Endodermal cell (in vitro differentiated cells): ENCODE measurements at regions not wholly inside any gene's neighbourhood (a gene's known extent, or its start where the extent isn't known, plus 50 kb on each side); places are given as distances from the start of the nearest gene placed in this dataset.

Experiments used
- DNase-seq: peaks from one replicate; pipeline ENCODE4 v3.0.0-alpha.2; 2017
- H3K27ac ChIP-seq: 2 replicates; pipeline ENCODE4 v1.5.1; 2013; ENCODE audit warnings: mild to moderate bottlenecking, low read depth, low read length, moderate library complexity
- H3K27me3 ChIP-seq: 2 replicates; pipeline ENCODE4 v1.6.1; 2013; ENCODE audit warnings: mild to moderate bottlenecking, low read length, moderate library complexity; ENCODE audit not compliant: insufficient read depth, control insufficient read depth, poor library complexity, severe bottlenecking
- H3K36me3 ChIP-seq: 2 replicates; pipeline ENCODE4 v1.7.0; 2013; ENCODE audit warnings: mild to moderate bottlenecking, low read length, moderate library complexity; ENCODE audit not compliant: control insufficient read depth, insufficient read depth
- H3K4me1 ChIP-seq: one replicate; pipeline ENCODE4 v1.7.0; 2013; ENCODE audit warnings: low read length; ENCODE audit not compliant: control insufficient read depth, insufficient read depth
- H3K4me3 ChIP-seq: 2 replicates; pipeline ENCODE4 v1.5.1; 2013; ENCODE audit warnings: mild to moderate bottlenecking, low read length, moderate library complexity
- H3K9ac ChIP-seq: 2 replicates; pipeline ENCODE4 v1.6.1; 2013; ENCODE audit warnings: mild to moderate bottlenecking, low read length, moderate library complexity; ENCODE audit not compliant: poor library complexity, severe bottlenecking; ENCODE audit errors: extremely low read depth
- H3K9me3 ChIP-seq: 2 replicates; pipeline ENCODE4 v1.6.1; 2013; ENCODE audit warnings: mild to moderate bottlenecking, low read length, moderate library complexity; ENCODE audit not compliant: control insufficient read depth
- H3K27ac Mint-ChIP-seq: 2 replicates; pipeline ENCODE4 v1.8.0; 2020; ENCODE audit warnings: mixed read lengths
- H3K27me3 Mint-ChIP-seq: 2 replicates; pipeline ENCODE4 v1.8.0; 2021; ENCODE audit warnings: mild to moderate bottlenecking, mixed read lengths; ENCODE audit not compliant: insufficient read depth
- H3K36me3 Mint-ChIP-seq: 2 replicates; pipeline ENCODE4 v1.8.0; 2020; ENCODE audit warnings: low read depth, mixed read lengths
- H3K4me1 Mint-ChIP-seq: 2 replicates; pipeline ENCODE4 v1.8.0; 2020; ENCODE audit warnings: mixed read lengths
- H3K4me3 Mint-ChIP-seq: 2 replicates; pipeline ENCODE4 v1.8.0; 2020; ENCODE audit warnings: mild to moderate bottlenecking, moderate library complexity, mixed read lengths
- H3K9me3 Mint-ChIP-seq: 2 replicates; pipeline ENCODE4 v1.8.0; 2020; ENCODE audit warnings: mild to moderate bottlenecking, mixed read lengths
- WGBS, 2 experiments: methylation state at CpG; one replicate each; pipeline versions ENCODE4 v1.1.5 to v1.1.7; 2013; ENCODE audit warnings: missing lambda C conversion rate in 2 of 2, mixed read lengths in 1 of 2; ENCODE audit not compliant: insufficient coverage in 1 of 2, insufficient read length in 1 of 2; 5-methylcytosine and 5-hydroxymethylcytosine counted together
- TF ChIP-seq, protein P1 (sequence below): fragments of 200-600 bp; sonication (generic); conservative IDR thresholded peaks from 2 replicates; pipeline ENCODE4 v1.5.0; 2021; ENCODE audit warnings: antibody characterized with exemption, mild to moderate bottlenecking

DNA sequence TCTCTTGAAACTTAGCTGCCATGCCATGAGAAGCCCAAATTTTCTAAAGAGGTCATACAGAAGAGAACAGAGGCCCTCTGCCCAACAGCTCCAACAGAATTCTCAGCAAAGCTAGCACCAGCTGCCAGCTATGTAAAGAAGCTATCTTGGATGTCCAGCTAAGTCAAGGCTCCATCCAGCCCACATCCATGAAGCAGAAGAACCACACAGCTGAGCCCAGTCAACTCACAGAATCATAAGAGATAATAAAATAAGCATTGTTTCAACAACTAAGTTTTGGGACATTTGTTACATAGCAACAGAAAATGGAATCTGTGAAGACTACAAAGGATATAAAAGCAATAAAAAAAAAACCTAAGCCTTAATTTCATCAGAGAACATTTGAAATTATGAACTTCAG, 434.3 kb downstream of the TXNL1 start:
- Mint-ChIP-seq H3K4me1 (no peaks in the 10 kb centered on the region), H3K27me3 (no peaks in the 10 kb centered on the region), H3K27ac (no peak overlapping the region), H3K36me3 (no peaks in the 10 kb centered on the region), H3K4me3 (no peak overlapping the region), H3K9me3 (peaks cover 7% of the 10 kb centered on the region)
- H3K36me3 ChIP-seq, result no peaks in the 10 kb centered on the region
- H3K4me3 ChIP-seq, result no peak overlapping the region
- H3K9ac ChIP-seq, result no peak overlapping the region
- peaks cover 6% of the 10 kb centered on the region for H3K9me3 ChIP-seq
- TF ChIP-seq, protein P1, sequence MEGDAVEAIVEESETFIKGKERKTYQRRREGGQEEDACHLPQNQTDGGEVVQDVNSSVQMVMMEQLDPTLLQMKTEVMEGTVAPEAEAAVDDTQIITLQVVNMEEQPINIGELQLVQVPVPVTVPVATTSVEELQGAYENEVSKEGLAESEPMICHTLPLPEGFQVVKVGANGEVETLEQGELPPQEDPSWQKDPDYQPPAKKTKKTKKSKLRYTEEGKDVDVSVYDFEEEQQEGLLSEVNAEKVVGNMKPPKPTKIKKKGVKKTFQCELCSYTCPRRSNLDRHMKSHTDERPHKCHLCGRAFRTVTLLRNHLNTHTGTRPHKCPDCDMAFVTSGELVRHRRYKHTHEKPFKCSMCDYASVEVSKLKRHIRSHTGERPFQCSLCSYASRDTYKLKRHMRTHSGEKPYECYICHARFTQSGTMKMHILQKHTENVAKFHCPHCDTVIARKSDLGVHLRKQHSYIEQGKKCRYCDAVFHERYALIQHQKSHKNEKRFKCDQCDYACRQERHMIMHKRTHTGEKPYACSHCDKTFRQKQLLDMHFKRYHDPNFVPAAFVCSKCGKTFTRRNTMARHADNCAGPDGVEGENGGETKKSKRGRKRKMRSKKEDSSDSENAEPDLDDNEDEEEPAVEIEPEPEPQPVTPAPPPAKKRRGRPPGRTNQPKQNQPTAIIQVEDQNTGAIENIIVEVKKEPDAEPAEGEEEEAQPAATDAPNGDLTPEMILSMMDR, result no peak
- no peak for DNase-seq
- H3K27ac ChIP-seq, result no peak overlapping the region
- H3K27me3 ChIP-seq, result no peaks in the 10 kb centered on the region
- H3K4me1 ChIP-seq, result no peaks in the 10 kb centered on the region

DNA sequence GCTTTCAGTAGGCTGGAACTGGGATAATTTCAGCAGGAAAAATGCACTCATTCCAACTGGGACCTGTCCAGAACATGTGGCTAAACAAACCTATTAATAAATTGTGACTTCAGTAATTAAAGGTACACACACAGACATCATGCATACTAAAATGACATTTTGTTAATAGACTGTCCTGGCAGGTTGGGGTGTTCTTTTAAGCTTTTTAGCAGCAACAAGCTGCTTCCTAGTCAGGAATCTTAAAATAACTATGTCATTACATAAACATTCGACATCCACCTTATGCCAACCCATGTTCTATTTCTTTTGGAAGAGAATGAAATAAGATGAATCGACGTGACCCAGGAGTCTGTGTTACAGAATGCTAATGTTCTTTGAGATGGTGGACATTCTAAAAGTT, 435.7 kb downstream of the TXNL1 start:
- peaks cover 6% of the 10 kb centered on the region for H3K9me3 ChIP-seq
- H3K27me3 ChIP-seq, result no peaks in the 10 kb centered on the region
- WGBS, 2 experiments, result 100% methylated on average over 2 to 3 of the region's 3 CpGs
- TF ChIP-seq, protein P1, result no peak
- no peaks in the 10 kb centered on the region for H3K36me3 ChIP-seq
- H3K9ac ChIP-seq, result no peak overlapping the region
- Mint-ChIP-seq H3K4me3 (no peak overlapping the region), H3K9me3 (peaks cover 7% of the 10 kb centered on the region), H3K27me3 (no peaks in the 10 kb centered on the region), H3K36me3 (no peaks in the 10 kb centered on the region), H3K4me1 (no peaks in the 10 kb centered on the region), H3K27ac (no peak overlapping the region)
- no peak for DNase-seq
- H3K4me1 ChIP-seq, result no peaks in the 10 kb centered on the region
- no peak overlapping the region for H3K4me3 ChIP-seq
- H3K27ac ChIP-seq, result no peak overlapping the region

DNA sequence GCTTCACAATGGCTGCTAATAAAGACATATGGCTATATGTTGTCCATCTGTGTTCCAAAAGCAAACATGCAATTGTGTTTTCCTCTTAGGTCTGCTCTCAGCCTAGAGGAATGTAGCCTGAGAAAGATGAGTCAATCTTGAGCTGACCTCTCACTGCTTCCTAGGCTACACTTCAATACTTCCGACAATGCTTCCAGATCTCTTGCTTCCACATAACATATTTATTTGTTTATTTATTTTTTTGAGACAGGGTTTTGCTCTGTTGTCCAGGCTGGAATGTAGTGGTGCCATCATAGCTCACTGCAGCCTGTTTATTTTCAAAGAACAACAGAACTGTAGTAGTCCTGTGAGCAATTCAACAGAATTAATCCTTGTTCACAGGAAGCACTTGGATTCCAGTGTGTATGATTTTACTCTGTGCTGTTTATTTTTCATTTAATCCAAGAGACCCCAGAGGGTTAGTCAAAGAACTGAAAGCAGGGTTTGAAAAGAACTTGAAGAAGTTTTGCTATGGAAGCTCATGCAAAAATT, 437.9 kb downstream of the TXNL1 start:
- H3K4me1 Mint-ChIP-seq, result peaks cover 3% of the 10 kb centered on the region
- Histone ChIP-seq H3K27ac (no peak overlapping the region), H3K36me3 (no peaks in the 10 kb centered on the region), H3K4me3 (no peak overlapping the region), H3K27me3 (no peaks in the 10 kb centered on the region), H3K4me1 (no peaks in the 10 kb centered on the region), H3K9me3 (peaks cover 6% of the 10 kb centered on the region), H3K9ac (no peak overlapping the region)
- no CpG with 5 or more reads among the region's 1 CpG for WGBS, 2 experiments
- TF ChIP-seq, protein P1, result no peak
- DNase-seq, result no peak
- no peak overlapping the region for H3K4me3 Mint-ChIP-seq
- H3K36me3 Mint-ChIP-seq, result no peaks in the 10 kb centered on the region
- peaks cover 7% of the 10 kb centered on the region for H3K9me3 Mint-ChIP-seq
- no peak overlapping the region for H3K27ac Mint-ChIP-seq
- no peaks in the 10 kb centered on the region for H3K27me3 Mint-ChIP-seq
